GF-D8 (cell line): ENCODE measurements at regions not wholly inside any gene's neighbourhood (a gene's known extent, or its start where the extent isn't known, plus 50 kb on each side); places are given as distances from the start of the nearest gene placed in this dataset.

Experiments
- DNase-seq: peaks from one replicate; lab custom pipeline; 2025; lab: John Stamatoyannopoulos, UW

DNA sequence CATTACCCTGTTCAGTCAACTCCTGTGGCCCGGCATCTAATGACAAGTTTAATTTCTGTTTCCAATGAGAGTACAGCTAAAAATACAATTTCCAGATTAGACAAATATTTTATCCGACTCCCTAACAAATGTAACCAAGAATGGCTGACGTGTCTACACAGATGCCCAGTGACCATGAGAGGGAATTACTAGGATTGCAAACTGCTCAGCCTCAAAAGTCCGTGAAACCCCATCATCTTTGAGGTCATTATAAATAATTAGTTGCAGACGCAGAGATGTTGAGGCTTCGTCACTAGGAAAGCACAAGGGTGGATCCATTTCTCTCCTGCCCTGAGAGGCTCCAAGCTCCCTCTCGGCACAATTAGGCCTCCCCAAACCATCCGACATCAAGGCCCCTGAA, 104.1 kb upstream of the ZNF507 start:
- no peak for DNase-seq

DNA sequence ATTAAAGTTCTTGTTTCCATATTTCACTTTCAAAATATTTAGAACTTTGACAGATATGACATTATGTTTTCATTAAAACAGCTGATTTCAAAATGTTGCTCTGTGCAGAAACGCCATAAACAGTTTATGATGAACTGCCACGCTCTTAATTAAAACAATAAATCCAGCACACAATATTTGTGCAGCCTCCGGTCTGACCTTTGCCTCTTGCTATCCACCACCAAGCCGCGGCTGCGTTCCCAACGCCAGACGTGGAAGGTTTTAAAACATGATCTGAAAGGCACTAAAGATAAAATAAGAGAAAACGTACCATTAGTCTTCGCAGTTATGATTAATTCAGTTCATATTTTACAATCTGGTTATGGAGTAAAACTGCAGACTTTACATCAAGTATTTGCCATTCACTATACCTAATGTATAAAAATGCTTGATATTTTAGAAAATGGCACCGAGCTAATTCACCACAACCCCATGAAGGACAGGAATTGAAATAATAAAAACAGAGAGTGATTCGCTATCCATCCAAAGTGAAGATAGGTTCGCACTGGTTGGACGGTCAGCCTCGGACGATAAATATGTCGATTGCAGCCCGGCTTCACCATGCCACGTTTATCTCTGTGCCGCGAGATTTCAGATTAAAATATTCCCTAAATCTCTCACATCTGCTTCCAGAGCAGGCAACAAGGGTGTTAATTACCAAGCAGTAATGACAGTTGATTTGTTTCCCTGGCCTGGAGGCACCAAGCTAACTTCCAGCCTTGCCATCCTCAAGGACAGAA, 103.3 kb upstream of the ZNF507 start:
- no peak for DNase-seq

DNA sequence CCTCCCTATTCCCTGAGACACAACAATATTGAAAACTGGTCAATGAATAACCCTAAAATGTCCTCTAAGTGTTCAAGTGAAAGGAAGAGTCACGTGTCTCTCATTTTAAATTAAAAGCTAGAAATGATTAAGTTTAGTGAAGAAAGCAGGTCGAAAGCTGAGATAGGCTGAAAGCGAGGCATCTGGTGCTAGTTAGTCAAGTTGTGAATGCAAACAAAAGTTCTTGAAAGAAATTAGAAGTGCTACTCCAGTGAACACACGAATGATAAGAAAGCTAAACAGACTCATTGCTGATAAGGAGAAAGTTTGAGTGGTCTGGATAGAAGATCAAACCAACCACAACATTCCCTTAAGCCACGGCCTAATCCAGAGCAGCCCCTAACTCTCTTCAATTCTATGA, 99.4 kb upstream of the ZNF507 start:
- no peak for DNase-seq

DNA sequence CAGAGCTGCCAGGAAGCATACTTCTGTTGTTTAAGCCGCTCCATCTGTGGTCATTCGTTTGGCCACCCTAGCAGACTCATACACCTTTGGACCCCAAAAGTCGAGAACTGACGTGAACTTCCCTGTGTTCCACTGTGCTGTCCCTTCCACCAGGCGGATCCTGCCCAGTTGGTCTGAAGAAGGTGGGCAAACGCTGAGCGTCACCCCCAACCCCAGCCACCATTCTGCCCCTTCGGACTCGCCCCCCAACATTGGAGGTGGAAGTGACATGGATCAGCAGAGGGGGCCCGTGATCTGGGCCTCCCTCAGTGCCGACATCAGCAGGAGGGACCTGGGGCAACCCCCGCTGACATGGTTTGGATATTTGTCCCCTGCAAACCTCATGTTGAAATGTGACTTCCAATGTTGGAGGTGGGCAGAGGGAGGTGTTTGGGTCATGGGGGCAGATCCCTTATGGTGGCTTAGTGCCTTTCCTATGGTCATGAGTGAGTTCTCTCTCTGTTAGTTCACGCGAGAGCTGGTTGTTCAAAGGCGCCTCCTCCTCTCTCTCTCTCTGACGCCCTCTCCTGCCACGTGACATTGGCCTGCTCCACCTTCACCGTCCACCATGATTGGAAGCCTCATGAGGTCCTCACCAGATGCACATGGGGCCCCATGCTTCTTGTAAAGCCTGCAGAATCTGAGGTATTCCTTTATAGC, 93.6 kb upstream of the ZNF507 start:
- no peak for DNase-seq

DNA sequence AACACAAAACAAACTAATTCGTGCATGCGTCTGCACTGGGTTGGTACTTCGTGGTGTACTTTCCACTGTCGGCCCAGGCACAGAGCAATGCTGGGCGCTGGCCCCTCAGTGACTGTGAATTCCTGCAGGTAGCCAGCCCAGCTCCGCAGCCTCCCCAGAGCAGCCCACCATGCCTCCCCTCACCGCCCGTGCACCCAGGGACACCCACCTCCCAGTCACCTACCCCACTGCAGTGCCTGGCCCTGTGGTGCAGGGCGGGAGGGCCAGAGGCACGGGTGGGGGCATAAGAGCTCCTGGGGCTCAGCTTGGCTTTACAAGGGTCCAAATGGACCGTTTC, 93.1 kb upstream of the ZNF507 start:
- DNase-seq, result no peak

DNA sequence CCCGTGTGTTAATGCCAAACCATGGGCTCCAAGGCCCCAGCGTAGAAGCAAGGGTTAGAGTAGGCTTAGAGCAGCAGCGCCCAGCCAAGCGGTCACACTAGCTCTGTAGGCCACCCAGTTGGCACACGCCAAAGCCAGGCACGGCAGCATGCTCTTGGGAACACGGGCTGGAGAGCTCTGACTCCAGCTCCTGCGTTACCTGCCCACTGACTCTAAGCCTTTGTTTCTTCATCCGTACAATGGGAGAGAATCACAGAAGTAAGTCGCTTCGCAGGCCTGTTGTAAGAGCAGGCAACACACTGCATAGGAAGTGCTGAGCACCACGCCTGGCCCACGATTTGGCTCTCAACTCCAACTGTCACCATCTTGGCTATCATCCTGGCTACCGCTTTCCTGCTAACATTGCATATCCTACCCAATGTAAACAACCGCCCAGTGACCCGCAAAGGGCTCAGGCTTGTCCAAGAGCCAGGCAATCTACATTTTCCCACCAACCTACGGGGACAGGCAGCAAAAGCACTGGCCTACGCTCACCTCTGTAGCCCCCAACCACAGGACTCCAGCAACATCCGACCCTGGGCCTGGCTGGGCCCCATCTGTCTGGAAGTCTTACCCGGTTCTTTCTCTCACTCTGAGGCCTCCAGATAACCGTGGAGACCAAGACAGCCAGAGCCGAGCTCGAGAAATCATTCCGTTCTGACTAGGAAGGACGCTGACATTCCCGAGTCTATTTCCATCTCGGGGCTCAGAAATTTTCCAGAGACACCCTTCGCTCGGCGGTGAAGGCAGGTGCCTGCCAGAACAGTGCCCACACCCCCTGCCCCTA, 91.5 kb upstream of the ZNF507 start:
- DNase-seq, result no peak

DNA sequence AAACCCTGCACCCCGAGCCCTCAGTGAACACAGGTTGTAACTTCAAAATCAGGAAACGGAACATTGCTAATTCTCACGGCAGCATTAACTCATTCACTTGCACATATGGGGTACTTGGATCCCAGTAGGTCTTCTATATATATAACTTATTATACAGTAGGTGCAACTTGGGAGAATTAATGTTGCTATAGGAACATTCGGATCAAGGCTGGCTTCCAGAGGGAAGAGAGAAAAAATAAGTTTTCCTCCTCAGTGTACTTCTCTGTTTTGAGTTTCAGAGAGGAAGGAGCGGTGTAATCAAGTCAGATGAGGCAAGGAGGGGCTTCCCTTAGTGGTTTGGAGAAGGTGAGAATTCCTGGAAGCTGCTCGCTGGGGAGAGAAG, 90.9 kb upstream of the ZNF507 start:
- DNase-seq, result no peak

DNA sequence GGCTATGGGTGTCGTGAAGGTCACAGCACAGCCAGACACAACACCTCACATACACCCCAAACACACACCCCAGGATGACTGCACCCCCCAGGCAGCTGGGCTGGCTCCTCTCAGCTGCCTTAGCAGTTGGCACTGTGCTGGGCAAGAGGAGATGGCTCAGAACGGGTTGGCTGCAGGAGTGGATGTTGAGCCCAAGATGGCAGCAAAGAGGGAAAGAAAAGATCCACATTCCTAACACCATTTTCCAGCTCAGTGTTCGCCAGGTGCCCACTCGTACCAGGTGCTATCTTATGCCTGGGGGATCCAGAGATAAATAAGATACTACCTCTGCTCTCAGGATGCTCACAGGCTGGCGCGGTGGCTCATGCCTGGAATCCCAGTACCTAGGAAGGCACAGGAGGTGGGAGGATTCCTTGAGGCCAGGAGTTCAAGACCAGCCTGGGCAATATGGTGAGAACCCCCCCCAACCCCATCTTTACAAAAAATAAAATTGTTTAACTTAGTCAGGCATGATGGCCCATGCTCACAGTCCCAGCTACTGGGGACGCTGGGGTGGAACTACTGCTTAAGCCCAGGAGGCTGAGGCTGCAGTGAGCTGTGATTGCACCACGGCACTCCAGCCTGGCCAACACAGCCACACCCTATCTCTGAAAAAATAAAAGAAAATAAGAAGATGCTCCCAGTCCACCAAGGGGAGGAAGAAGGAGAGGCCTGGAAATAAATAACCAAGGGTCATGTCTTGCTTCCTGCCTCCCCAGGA, 89.7 kb upstream of the ZNF507 start:
- DNase-seq, result no peak

DNA sequence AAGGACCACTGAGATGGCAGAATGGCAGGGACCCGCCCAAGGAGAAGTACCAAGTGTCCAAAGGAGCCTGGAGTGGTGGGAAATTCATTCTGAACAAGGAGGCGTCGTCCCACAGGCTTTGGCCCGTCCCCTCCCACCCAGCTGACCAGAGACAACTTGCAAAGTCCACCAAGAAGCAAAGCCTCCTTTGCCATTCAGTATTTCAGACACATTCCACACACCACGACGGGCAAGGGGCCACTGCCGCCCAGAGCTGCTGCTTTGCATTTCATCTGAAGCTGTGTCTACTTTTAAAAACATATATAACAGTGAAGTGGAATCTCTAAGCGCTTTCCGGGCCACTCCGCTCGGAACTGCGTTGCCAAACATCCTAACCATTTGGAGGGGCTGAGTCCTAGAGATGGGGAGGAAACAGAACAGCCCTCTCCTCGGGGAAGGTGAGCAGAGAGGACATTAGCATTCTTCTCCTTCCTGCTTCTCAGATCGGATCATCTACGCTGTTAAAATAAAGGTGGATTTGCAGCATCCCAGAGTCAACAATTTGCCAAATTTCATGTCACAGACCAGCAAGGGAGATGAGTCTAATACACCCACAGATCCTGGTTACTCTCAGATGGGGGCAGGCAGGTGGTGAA, 89.0 kb upstream of the ZNF507 start:
- DNase-seq, result no peak

DNA sequence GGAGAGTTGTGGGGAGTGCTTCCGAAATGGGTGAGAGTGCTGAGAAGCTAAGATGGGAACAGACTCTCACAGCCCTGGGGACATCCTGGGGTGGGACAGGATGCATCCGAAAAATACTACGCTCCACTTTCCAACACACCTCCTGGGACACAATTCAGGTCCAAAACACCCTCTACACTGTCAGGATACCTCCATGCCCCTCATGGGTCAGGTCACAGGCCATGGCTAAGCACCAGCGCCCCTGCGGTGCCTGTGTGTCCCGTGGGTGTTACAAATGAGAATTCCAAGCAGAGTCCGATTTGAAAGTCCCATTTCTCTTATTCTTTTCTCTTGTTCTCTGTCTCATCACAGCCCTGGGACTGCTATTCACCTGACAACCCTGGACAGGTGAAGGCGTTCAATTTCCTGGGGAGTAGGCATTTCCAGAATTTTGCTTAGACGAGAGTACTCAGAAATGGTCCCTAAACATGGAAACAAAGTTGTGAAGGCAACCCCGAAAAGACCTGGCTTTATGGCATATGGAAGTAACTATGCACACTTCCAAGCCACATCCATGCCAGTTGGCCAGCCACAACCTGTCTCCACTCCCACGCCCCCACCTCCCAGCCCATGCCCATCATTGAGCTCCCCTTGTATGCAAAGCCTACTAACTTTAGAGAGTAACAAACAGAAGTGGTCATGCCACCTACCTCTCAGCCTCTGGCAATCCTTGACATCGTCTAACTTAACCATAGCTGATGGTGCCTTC, 87.9 kb upstream of the ZNF507 start:
- no peak for DNase-seq

DNA sequence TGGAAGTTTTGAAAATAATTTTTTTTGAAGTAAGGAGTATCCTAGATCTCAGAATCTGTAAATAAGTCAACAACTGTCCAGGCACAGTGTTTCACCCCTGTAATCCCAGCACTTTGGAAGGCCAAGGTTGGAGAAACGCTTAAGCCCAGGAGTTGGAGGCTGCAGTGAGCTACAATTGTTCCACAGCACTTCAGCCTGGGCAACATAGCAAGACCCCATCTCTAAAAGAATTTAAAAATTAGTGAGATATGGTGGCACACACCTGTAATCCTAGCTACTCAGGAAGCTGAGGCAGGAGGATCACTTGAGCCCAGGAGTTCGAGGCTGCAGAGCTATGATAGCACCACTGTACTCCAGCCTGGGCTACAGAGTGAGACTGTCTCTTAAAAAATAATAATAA, 87.2 kb upstream of the ZNF507 start:
- DNase-seq, result no peak

DNA sequence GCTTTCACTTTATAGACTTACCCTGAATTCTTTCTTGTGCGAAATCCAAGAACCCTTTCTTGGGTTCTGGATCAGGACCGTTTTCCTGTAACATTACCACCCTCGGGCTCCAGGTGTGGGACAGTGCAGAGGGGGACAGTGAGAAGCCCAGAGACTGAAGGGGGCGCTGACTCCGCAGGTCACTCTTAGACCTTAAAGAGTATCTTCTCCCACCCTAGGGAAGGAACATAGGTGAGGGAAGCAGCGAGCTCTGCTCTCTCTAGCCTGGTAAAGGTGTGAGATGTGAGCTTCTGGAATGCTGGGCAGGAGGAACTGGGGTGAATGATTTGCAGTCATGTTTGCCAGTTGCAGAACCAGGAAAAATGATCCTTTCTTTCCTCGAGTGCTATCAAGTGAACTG, 80.8 kb upstream of the ZNF507 start:
- DNase-seq, result no peak

DNA sequence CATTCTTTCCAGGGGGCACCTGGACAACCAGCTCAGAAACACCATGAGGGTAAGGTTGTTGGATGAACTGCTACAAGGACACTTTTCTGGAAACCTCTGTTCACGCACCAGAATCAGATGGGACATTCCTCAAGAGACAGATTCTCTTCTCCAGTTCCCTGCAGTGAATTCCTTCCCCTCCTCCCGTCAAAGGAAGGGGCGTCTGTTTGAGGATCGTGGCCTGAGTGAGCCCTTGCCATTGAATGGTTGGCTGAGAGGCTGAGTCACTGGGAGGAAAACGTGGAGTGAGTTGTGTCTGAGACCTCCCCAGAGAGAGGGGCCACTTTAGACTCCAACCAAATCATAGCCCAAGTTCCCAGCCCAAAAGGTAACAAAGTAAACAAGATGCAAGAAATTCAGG, 79.4 kb upstream of the ZNF507 start:
- DNase-seq, result no peak

DNA sequence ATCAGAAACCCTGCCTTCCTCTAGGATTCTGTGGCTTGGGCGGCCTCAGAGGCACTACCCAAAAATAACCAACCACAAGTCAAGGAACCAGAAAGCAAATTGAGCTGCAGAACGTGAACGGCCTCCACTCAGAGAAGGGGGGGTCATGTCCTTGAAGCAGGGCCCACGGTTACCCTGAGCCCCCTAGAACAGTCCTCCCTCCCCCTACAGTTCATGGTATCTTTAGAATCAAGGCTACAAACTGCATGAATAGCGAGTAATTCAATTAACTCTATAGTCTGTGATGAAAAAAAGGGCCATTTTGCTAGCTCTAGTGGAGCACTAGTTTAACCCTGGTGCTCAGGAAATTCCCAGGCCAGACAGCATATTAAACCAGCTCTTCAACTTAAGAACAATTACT, 79.0 kb upstream of the ZNF507 start:
- no peak for DNase-seq

DNA sequence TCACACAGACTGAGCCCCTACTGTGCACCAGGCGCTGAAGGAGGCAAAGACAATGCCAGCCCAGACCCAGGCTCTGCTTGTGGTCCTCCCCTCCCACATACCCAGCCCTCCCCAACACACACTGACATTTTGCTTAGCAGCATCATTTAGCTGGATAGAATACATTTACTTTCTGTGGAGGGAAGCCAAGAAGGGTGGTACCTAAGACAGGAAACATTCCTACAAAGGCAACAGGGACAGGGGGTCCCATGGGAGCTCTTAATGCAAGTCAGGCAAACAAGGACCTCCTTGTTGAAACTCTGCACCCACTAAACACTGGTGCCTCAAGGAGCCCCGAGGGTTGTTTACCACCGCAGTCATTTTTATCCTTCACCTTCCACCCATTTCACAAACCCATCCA, 77.0 kb upstream of the ZNF507 start:
- no peak for DNase-seq

DNA sequence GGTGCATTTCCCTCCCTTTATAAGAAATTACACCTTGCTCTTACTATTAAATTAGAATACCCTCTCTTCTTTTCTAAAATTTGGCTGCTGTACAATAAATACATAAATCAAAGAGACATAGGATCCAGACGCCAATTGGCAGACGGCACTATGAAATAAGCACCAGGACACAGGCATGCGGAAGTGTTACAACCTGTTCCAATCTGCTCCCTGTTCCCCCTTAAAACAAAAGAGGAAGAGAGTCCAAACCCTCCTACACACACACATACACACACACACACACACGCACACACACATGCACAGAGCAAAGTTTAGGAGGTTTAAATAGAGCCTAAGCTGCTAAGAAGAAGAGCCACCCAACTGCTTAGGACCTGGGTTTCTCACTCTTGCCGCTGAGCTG, 75.6 kb upstream of the ZNF507 start:
- DNase-seq, result no peak

DNA sequence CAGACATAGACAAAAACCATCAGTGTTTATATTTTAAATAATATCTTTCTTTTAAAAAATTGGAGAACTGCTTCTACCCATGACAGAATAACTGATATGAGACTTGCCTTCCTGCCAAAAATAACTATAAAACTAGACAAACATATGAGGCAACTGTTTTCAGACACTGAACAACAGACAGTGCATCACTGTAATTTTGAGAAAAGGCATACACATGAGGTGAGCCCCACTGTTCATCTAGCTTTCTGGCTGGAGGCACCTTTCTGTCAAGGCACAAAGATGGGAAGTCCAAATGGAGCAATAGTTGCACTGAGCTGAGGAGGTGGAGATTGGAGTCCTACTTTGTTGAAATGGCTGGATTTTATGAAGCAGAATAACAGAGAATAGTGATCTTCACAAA, 71.9 kb upstream of the ZNF507 start:
- DNase-seq, result no peak

DNA sequence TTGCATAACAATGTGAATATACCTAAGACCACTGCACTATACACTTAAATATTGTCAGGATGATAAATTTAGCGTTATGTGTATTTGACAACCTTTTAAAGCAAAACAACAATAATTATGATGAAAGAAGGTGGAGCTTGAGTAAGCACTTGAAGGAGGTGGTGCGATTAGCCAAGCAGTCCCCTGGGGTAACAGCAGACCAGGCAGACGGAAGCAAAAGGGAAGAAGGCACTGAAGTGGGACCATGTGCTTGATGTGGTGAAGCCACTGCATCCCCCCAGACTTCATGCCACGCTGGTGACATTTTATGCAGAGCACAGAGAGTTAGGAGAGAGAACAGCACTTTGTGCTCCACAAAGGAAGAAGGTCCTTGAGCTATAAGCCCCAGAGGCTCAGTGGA, 58.3 kb upstream of the ZNF507 start:
- DNase-seq, result peak; percentile 14

DNA sequence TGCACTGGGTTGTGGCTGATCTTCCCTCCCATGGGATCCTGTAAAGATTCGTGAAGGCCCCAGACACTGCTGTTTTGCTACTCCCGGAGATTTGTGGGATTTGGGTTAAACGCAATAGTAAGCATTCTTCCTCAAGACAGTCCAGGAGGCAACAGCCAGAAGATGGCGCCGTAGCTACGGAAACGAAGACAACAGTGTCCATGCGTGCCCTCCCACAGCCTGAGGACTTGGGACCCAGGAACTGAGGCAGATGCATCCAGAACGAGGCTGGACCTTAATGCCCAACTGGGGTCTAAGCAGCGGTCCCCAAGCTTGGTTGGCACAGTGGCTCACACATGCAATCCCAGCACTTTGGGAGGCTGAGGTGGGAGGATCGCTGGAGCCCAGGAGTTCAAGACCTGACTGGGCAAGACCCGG, 57.6 kb upstream of the ZNF507 start:
- no peak for DNase-seq

DNA sequence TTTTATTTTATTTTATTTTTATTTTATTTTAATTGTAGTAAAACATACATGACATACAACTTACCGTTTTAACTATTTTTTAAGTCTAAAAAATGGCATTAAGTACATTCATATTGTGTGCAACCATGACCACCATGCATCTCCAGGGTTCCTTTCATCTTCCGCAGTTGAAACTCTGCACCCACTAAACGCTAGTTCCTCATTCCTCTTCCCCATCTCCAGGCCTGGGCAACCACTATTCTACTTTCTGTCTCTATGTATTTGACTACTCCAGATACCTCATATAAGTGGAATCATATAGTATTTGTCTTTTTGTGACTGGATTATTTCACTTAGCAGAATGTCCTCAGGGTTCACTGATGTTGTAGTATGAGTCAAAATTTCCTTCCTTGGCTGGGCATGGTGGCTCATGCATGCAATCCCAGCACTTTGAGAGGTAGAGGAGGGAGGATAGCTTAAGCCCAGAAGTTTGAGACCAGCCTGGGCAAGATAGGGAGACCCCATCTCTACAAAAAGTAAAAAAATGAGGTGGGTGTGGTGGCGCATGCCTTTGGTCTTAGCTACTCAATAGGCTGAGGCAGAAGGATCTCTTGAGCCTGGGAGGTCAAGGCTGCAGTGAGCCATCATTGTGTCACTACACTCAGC, 55.7 kb upstream of the ZNF507 start:
- no peak for DNase-seq

DNA sequence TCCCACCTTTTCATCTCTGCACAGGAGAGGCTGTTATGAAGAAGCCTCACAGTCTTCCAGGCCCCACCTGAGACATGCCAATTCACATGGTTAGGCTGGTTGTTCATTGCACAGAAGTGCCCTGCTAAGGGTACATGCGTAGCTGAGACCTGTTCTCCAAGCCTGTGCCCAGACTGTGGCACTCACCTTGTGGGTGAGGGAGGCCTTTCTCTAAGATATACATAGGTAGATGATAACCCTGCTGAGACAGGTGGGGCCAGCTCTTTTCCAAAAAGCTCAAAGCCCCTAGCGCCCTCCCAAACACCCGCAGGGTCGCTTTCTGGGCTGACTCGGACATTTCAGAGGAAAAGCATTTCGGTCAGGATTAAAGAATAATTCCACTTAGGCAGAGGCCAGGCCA, 53.5 kb upstream of the ZNF507 start:
- no peak for DNase-seq
